Neural progenitor cell (in vitro differentiated cells): ENCODE measurements at regions not wholly inside any gene's neighbourhood (a gene's known extent, or its start where the extent isn't known, plus 50 kb on each side); places are given as distances from the start of the nearest gene placed in this dataset.

Experiments used
- CTCF ChIP-seq: fragments of 200-600 bp; sonication (generic); IDR thresholded peaks from 2 replicates; pipeline ENCODE4 v1.5.1; 2017; ENCODE audit warnings: antibody characterized with exemption, mild to moderate bottlenecking
- EZH2 ChIP-seq: fragments of 200-600 bp; sonication (generic); IDR thresholded peaks from 2 replicates; pipeline ENCODE4 v1.6.1; 2017; ENCODE audit warnings: antibody characterized with exemption, mild to moderate bottlenecking, moderate library complexity

GRCh38 chr5:164359260-164360255 is 854.1 kb downstream of the MAT2B start:
- TF ChIP-seq CTCF (no peak), EZH2 (no peak)
